ENCODE measurements at regions not wholly inside any gene's neighbourhood (a gene's known extent, or its start where the extent isn't known, plus 50 kb on each side); places are given as distances from the start of the nearest gene placed in this dataset.

DNA sequence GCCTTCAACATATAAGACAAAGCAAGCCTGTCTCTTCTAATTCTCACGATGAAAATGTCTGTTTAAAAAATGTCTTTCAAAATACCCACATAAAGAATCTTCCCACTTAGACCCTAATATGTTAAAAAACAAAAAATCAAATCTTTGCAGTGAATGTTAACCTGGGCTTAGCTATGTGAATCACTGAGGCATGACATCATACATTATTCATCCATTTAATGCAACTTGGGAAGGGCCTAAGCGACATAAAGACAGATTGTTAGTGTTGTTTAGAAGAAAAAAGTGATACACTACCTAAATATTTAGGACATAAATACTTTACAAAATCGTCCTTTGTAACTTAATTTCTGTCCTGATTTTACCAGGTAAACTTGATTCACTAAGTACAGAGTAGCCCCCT lies 648.5 kb upstream of the NRP1 start:
- Histone ChIP-seq H3K27me3 (no peaks in the 10 kb centered on the region), H3K9me3 (no peaks in the 10 kb centered on the region), H3K4me3 (no peak overlapping the region), H3K36me3 (no peaks in the 10 kb centered on the region), H3K27ac (no peak overlapping the region), H3K4me1 (no peaks in the 10 kb centered on the region)
- intact Hi-C loops (cut with DNase I) = no loop called here
- DNase-seq (ENCODE audit: low spot score in 2 of 2) = no peak
- TF ChIP-seq, protein P1, sequence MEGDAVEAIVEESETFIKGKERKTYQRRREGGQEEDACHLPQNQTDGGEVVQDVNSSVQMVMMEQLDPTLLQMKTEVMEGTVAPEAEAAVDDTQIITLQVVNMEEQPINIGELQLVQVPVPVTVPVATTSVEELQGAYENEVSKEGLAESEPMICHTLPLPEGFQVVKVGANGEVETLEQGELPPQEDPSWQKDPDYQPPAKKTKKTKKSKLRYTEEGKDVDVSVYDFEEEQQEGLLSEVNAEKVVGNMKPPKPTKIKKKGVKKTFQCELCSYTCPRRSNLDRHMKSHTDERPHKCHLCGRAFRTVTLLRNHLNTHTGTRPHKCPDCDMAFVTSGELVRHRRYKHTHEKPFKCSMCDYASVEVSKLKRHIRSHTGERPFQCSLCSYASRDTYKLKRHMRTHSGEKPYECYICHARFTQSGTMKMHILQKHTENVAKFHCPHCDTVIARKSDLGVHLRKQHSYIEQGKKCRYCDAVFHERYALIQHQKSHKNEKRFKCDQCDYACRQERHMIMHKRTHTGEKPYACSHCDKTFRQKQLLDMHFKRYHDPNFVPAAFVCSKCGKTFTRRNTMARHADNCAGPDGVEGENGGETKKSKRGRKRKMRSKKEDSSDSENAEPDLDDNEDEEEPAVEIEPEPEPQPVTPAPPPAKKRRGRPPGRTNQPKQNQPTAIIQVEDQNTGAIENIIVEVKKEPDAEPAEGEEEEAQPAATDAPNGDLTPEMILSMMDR (IDR thresholded peaks at IDR 0.05) = no peak

DNA sequence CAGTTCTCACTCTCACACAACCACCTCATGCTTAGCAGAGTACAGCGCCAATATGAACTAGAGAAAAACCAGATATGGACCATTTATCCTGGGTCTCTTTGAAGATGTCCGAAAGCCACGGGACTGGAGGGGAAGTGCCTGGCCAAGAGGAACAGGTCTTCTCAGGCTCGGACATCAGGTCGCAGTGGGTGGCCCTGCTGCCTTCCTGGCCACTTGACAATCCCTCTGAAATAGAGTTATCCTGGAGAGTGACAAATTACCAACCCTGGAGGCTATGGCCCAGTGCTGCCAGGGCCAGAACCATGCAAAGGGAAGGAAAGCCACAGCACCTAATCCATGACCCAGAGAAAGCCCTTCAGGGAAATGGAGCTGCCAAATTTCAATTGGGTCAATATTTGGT lies 646.8 kb upstream of the NRP1 start:
- TF ChIP-seq, protein P1 (IDR thresholded peaks at IDR 0.05) = no peak
- Histone ChIP-seq H3K27ac (no peak overlapping the region), H3K27me3 (no peaks in the 10 kb centered on the region), H3K36me3 (no peaks in the 10 kb centered on the region), H3K4me1 (no peaks in the 10 kb centered on the region), H3K9me3 (no peaks in the 10 kb centered on the region), H3K4me3 (no peak overlapping the region)
- intact Hi-C loops (cut with DNase I) = no loop called here
- no peak for DNase-seq (ENCODE audit: low spot score in 2 of 2)

DNA sequence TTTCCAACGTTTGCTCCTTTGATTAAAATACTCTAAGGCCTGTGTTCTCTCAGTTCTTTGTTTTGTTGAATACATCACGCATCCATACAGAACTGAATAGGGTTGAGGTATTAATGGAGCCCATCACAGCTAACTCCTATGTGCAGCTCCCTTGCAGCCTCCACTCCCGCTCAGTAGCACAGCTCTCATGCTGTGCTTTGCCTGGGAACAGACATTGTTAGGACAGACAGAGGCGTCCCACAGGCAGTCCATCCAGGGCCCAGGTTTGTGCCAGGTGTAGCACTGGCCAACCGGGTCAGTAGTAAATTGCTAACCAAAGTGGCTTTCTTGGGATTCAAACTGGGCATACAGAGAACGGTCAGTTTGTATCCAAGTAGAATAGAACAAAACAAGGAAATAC lies 644.7 kb upstream of the NRP1 start:
- no peak for DNase-seq (ENCODE audit: low spot score in 2 of 2)
- Histone ChIP-seq H3K4me3 (no peak overlapping the region), H3K4me1 (no peaks in the 10 kb centered on the region), H3K27ac (no peak overlapping the region), H3K9me3 (no peaks in the 10 kb centered on the region), H3K27me3 (no peaks in the 10 kb centered on the region), H3K36me3 (no peaks in the 10 kb centered on the region)
- TF ChIP-seq, protein P1 (IDR thresholded peaks at IDR 0.05) = no peak
- intact Hi-C loops (cut with DNase I) = no loop called here

DNA sequence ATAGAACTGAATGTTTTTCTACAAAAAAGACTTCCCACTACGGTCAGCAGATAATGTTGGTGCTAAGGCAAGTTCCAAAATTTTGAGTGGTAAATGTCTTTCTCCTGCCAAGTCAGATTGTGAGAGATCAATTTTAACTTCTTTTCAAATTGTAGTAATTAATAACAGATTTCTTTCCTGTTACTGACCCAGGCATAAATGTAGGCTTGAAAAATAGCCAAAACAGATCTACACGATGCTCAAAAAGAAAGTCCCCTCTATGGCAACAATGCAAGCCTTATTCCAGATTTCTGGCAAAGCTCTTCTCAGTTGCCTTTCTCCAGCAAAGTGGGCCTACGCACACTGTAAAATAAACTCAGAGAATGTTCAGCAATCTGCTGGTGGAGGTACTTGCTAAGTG lies 641.0 kb upstream of the NRP1 start:
- H3K4me3 ChIP-seq = no peak overlapping the region
- H3K36me3 ChIP-seq = no peaks in the 10 kb centered on the region
- intact Hi-C loops (cut with DNase I) = no loop called here
- H3K27me3 ChIP-seq = no peaks in the 10 kb centered on the region
- no peak overlapping the region for H3K27ac ChIP-seq
- TF ChIP-seq, protein P1 (IDR thresholded peaks at IDR 0.05) = no peak
- no peaks in the 10 kb centered on the region for H3K9me3 ChIP-seq
- no peak for DNase-seq (ENCODE audit: low spot score in 2 of 2)
- H3K4me1 ChIP-seq = no peaks in the 10 kb centered on the region

DNA sequence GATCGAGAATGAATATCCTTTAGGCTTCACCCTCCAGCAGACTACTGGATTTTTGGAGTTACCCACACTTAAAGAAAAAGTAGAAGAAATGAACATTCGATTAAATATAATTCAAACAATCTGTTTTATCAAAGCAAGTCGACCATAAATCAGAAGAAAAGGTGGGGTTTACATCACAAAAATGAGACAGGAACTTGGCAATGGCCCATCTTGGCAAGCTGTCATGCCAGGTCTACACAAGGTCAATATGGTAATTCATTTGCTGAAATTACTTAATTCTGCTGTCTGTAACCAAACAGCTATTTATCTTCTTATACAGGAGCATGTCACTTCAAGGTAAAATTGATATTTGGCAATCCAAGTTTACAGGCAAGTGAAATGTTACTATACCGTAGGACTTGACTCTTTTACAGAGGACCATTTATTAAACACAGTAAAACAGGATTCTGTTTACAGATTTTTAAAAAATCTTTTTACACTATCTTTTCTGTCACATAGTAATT lies 640.6 kb upstream of the NRP1 start:
- Histone ChIP-seq H3K27me3 (no peaks in the 10 kb centered on the region), H3K27ac (no peak overlapping the region), H3K9me3 (no peaks in the 10 kb centered on the region), H3K4me1 (no peaks in the 10 kb centered on the region), H3K4me3 (no peak overlapping the region), H3K36me3 (no peaks in the 10 kb centered on the region)
- intact Hi-C loops (cut with DNase I) = no loop called here
- TF ChIP-seq, protein P1 (IDR thresholded peaks at IDR 0.05) = no peak
- DNase-seq (ENCODE audit: low spot score in 2 of 2) = no peak

DNA sequence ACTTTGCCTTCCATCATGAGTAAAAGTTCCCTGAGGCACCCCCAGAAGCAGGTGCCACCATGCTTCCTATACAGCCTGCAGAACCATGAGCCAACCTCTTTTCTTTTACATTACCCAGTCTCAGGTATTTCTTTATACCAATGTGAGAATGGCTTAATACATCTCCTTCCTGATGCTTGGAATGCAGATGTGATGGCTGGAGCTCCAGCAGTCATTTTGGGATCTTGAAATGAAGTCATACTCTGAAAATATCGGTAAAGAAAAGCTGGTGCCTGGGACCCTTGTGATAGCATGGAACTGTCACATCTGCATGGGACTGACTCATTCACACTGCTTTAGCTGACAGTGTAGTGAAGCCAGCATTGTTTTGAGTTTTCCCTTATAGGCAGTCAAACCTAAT lies 634.5 kb upstream of the NRP1 start:
- H3K4me1 ChIP-seq = no peaks in the 10 kb centered on the region
- intact Hi-C loops (cut with DNase I) = no loop called here
- H3K27ac ChIP-seq = no peak overlapping the region
- no peak for DNase-seq (ENCODE audit: low spot score in 2 of 2)
- no peak overlapping the region for H3K4me3 ChIP-seq
- TF ChIP-seq, protein P1 (IDR thresholded peaks at IDR 0.05) = no peak
- H3K9me3 ChIP-seq = no peaks in the 10 kb centered on the region
- H3K27me3 ChIP-seq = no peaks in the 10 kb centered on the region
- no peaks in the 10 kb centered on the region for H3K36me3 ChIP-seq

Data from ascending aorta (tissue), 2 donors.